ENCODE measurements at regions not wholly inside any gene's neighbourhood (a gene's known extent, or its start where the extent isn't known, plus 50 kb on each side); places are given as distances from the start of the nearest gene placed in this dataset.

- no peaks in the 10 kb centered on the region for H3K79me2 ChIP-seq (ENCODE audit: control insufficient read depth, insufficient read depth, low read length)
- no peaks in the 10 kb centered on the region for H4K20me1 ChIP-seq (replicated peaks; ENCODE audit: control insufficient read depth, extremely low read depth, insufficient read depth, low read length)
- dilution Hi-C loops (cut with MboI; ENCODE audit: extremely low pct_ligation_motif_present, low sequenced_read_pairs), result no loop called here
- H3K27ac ChIP-seq (ENCODE audit: insufficient read depth, low read depth, low read length), result no peak overlapping the region
- no peaks in the 10 kb centered on the region for H3K9me1 ChIP-seq (replicated peaks; ENCODE audit: control insufficient read depth, extremely low read depth, insufficient read depth, low read length)
- H3K4me2 ChIP-seq (ENCODE audit: insufficient read depth, low read length), result no peak overlapping the region
- H3K4me3 ChIP-seq (replicated peaks in 1 of 3; ENCODE audit: insufficient read depth in 1 of 3, low read depth in 1 of 3, low read length in 3 of 3), result no peak overlapping the region
- ChIA-PET POLR2A (no interaction called here), CTCF (no interaction called here)
- no peaks in the 10 kb centered on the region for H3K36me3 ChIP-seq (ENCODE audit: control insufficient read depth in 2 of 2, extremely low read depth in 1 of 2, insufficient read depth in 2 of 2, low read length in 2 of 2)
- intact Hi-C loops (cut with micrococcal nuclease), result no loop called here
- BruUV-seq (replicated peaks), result no TSS peak
- TF ChIP-seq FOS (IDR thresholded peaks at IDR 0.05; ENCODE audit: borderline replicate concordance, insufficient read depth, low read length) (no peak), EZH2 (IDR thresholded peaks at IDR 0.05; ENCODE audit: borderline replicate concordance, low read depth, low read length, severe bottlenecking) (no peak), JUN (IDR thresholded peaks at IDR 0.05; ENCODE audit: borderline replicate concordance, insufficient read depth, insufficient read length, low read depth) (no peak), MAX (IDR thresholded peaks at IDR 0.05; ENCODE audit: insufficient read depth, insufficient read length) (no peak), MYC (IDR thresholded peaks at IDR 0.05; ENCODE audit: low read depth, low read length) (no peak), POLR2AphosphoS5 (IDR thresholded peaks at IDR 0.05; ENCODE audit: insufficient read depth, low read depth, low read length) (no peak), CTCF (IDR thresholded peaks at IDR 0.05; ENCODE audit: extremely low read depth in 1 of 2, insufficient read depth in 1 of 2, low read depth in 1 of 2, low read length in 2 of 2) (no peak), POLR2A (IDR thresholded peaks at IDR 0.05; ENCODE audit: low read depth, low read length) (no peak), GATA2 (IDR thresholded peaks at IDR 0.05; ENCODE audit: insufficient read depth, insufficient read length, low read depth, low read length) (no peak)
- no peak overlapping the region for H3K9ac ChIP-seq (replicated peaks; ENCODE audit: extremely low read depth, insufficient read depth, low read length)
- peaks cover 3% of the 10 kb centered on the region for H3K9me3 ChIP-seq (replicated peaks; ENCODE audit: control insufficient read depth, insufficient read depth, low read length)
- no peaks in the 10 kb centered on the region for H3K27me3 ChIP-seq (ENCODE audit: control insufficient read depth in 2 of 2, insufficient read depth in 2 of 2, low read length in 2 of 2)
- no peak overlapping the region for H2AFZ ChIP-seq (ENCODE audit: low read depth, low read length)
- DNase-seq (ENCODE audit: low read depth, low spot score), result no peak
- no peak for FAIRE-seq
- no peaks in the 10 kb centered on the region for H3K4me1 ChIP-seq (ENCODE audit: control insufficient read depth, extremely low read depth, insufficient read depth, low read length)
Observed at GRCh38 chr11:91326751-91327150, 897.9 kb upstream of the FAT3 start.

Measured in endothelial cell of umbilical vein (primary cell).